Testis (tissue), 2 donors: ENCODE measurements at regions not wholly inside any gene's neighbourhood (a gene's known extent, or its start where the extent isn't known, plus 50 kb on each side); places are given as distances from the start of the nearest gene placed in this dataset.

Source experiments
- DNase-seq: peaks from one replicate; pipeline ENCODE4 v3.0.0-alpha.2; 2019
- H3K27ac ChIP-seq, 2 donors: fragments of 200-600 bp; sonication (generic); one replicate each; pipeline ENCODE4 v1.5.1; 2019
- H3K27me3 ChIP-seq: fragments of 200-600 bp; sonication (generic); one replicate; pipeline ENCODE4 v1.5.1; 2019
- H3K36me3 ChIP-seq: fragments of 200-600 bp; sonication (generic); one replicate; pipeline ENCODE4 v1.5.1; 2017; ENCODE audit warnings: low read depth; ENCODE audit errors: missing control alignments
- H3K4me1 ChIP-seq: fragments of 200-600 bp; sonication (generic); one replicate; pipeline ENCODE4 v1.5.1; 2019
- H3K4me3 ChIP-seq, 2 donors: fragments of 200-600 bp; sonication (generic); one replicate each; pipeline ENCODE4 v1.5.1; 2017 to 2019
- H3K9me3 ChIP-seq: fragments of 200-600 bp; sonication (generic); one replicate; pipeline ENCODE4 v1.5.1; 2017
- POLR2A ChIP-seq: fragments of 450-650 bp; IDR thresholded peaks from one replicate; pipeline ENCODE4 v1.6.1; 2017; ENCODE audit warnings: antibody characterized with exemption, mild to moderate bottlenecking, moderate library complexity
- WGBS, 2 donors: methylation state at CpG; one replicate each; pipeline ENCODE4 v1.1.5; 2018; 5-methylcytosine and 5-hydroxymethylcytosine counted together
- intact Hi-C: fragments of 100-400 bp; cut with DNase I; formaldehyde crosslinking; loops from one replicate; pipeline ENCODE4 v1.15.1; 2023; ENCODE audit warnings: low total_unique reads
- TF ChIP-seq, protein P1 (sequence below), 3 experiments: fragments of 450-650 bp in 2 of 3; fragments of 200-600 bp in 1 of 3; sonication (generic) in 1 of 3; IDR thresholded peaks; one replicate each; pipeline ENCODE4 v1.5.1; 2016 to 2019; ENCODE audit warnings: antibody characterized with exemption in 3 of 3, mild to moderate bottlenecking in 2 of 3, moderate library complexity in 1 of 3

DNA sequence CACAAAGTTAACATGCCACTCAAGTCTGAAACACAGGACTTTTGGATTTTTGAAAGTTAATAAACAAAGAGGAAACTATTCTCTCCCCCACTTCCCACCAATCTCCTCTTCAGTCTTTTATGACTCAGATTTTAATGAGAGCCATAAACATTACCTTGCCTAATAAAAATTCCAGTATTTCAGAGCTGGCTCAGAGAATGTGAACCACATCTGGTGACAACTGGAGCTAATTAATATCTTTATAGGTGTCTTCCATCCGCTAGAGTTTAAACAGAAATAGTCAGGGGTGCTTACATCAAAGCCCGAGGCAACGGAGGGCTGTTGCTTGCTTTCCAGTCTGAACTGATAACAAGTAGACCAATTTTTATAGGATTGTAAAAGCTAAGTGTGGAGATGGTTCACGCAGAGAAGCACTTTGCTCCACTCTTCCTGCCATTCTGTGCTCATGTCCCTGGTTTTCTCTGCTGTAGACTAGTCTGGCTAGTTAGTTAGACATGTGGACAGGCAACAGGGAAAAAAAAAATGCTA is 363.6 kb downstream of the NR2F2 start:
- Histone ChIP-seq H3K9me3 (no peaks in the 10 kb centered on the region), H3K4me3 (no peak overlapping the region), H3K4me1 (no peaks in the 10 kb centered on the region), H3K27me3 (no peaks in the 10 kb centered on the region), H3K36me3 (no peaks in the 10 kb centered on the region), H3K27ac (no peak overlapping the region)
- 55 to 60% methylated on average over 4 of the region's 4 CpGs for WGBS, 2 donors
- no peak for TF ChIP-seq POLR2A
- TF ChIP-seq, protein P1, sequence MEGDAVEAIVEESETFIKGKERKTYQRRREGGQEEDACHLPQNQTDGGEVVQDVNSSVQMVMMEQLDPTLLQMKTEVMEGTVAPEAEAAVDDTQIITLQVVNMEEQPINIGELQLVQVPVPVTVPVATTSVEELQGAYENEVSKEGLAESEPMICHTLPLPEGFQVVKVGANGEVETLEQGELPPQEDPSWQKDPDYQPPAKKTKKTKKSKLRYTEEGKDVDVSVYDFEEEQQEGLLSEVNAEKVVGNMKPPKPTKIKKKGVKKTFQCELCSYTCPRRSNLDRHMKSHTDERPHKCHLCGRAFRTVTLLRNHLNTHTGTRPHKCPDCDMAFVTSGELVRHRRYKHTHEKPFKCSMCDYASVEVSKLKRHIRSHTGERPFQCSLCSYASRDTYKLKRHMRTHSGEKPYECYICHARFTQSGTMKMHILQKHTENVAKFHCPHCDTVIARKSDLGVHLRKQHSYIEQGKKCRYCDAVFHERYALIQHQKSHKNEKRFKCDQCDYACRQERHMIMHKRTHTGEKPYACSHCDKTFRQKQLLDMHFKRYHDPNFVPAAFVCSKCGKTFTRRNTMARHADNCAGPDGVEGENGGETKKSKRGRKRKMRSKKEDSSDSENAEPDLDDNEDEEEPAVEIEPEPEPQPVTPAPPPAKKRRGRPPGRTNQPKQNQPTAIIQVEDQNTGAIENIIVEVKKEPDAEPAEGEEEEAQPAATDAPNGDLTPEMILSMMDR (IDR thresholded peaks at IDR 0.05): no peak
- intact Hi-C loops: no loop called here
- no peak for DNase-seq

DNA sequence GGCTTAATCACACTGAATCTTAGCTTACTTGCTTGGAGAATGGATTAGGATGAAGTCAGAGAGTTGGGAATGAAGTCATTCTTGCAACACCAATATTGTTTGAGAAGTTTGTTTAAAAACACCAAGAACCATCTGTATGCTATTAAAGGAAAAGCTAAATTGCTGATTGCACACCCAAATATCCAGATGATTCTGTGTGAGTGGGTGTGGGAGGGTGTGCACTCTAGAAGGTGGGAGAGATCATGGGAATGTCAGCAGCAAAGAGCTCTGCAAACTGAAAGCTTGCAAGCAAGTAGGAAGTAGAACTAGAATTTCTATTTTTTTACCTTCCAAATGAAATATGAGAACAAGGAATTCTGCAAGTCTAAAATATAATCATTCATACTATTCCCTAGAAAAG is 364.9 kb downstream of the NR2F2 start:
- DNase-seq: no peak
- H3K4me1 ChIP-seq: no peaks in the 10 kb centered on the region
- H3K27ac ChIP-seq: no peak overlapping the region
- H3K4me3 ChIP-seq: no peak overlapping the region
- H3K9me3 ChIP-seq: no peaks in the 10 kb centered on the region
- H3K36me3 ChIP-seq: no peaks in the 10 kb centered on the region
- no peak for TF ChIP-seq POLR2A
- TF ChIP-seq, protein P1 (IDR thresholded peaks at IDR 0.05): no peak
- intact Hi-C loops: no loop called here
- no peaks in the 10 kb centered on the region for H3K27me3 ChIP-seq

DNA sequence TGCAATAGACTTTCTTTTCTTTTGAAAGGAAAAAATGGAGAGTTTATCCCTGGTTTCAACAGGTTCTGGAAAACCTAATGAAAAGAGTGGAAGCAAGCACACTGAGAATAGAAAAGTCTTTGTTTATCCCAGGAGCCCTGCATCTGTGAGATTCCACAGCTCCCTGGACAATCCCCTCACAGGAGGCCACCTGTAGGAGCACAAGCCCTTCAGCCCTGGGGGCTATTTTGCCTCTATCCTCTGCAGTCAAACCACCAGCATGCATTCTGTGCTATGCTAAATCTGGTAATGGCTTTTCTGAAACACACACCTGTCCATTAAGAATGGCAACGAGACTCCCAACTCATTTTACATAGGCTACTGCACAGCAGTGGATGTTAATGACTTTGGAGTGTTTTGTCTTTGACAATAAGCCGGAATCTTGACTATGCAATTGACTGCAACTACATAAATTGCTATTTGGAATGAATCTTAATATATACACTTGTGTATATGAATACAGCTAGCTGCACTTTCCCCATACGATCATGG is 369.4 kb downstream of the NR2F2 start:
- no peak overlapping the region for H3K27ac ChIP-seq
- no peak overlapping the region for H3K4me3 ChIP-seq
- H3K27me3 ChIP-seq: no peaks in the 10 kb centered on the region
- WGBS, 2 donors: 83 to 89% methylated on average over 3 of the region's 3 CpGs
- intact Hi-C loops: no loop called here
- no peaks in the 10 kb centered on the region for H3K36me3 ChIP-seq
- DNase-seq: no peak
- no peaks in the 10 kb centered on the region for H3K9me3 ChIP-seq
- H3K4me1 ChIP-seq: no peaks in the 10 kb centered on the region
- TF ChIP-seq, protein P1 (IDR thresholded peaks at IDR 0.05): no peak
- TF ChIP-seq POLR2A: no peak

DNA sequence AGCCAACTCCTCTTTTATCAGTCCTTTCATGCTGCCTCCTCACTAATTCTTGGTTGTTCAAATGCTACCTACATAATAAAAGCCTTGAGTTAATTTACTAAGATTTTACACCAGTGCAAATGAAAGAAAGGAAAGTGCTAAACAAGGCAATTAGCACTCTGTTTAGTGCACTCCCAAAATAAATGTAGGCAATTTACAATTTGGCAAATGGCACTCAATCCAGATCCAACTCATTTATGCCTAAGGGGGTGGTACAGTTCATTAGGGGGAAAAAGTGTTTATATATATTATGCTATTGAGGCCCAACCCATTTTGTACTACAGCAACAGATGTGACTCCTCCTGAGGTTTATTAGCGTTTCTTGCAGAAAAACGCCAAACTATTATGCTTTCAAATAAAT is 370.1 kb downstream of the NR2F2 start:
- intact Hi-C loops: no loop called here
- DNase-seq: no peak
- Histone ChIP-seq H3K9me3 (no peaks in the 10 kb centered on the region), H3K27me3 (no peaks in the 10 kb centered on the region), H3K4me3 (no peak overlapping the region), H3K4me1 (no peaks in the 10 kb centered on the region), H3K27ac (no peak overlapping the region), H3K36me3 (no peaks in the 10 kb centered on the region)
- TF ChIP-seq, protein P1 (IDR thresholded peaks at IDR 0.05): no peak
- no peak for TF ChIP-seq POLR2A
- 80 to 82% methylated on average over 2 of the region's 2 CpGs for WGBS, 2 donors

DNA sequence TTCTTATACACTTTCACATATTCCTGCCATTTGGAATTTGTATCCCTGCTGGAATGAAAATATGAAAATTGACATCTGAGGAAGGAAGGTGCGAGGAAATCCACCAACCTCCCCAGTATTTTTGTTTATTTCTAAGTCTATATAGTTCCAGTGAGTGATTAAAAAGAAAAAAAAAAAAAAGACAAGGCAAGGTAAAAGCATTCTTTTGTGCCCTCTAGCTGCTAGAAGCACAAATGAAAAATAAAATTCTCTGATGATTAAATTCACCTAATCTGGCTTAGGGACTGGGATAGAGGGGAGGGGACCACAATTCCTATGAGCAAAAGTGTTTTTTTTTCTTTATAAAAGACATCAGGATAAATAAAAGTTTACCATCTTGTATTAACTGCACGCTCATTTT is 370.9 kb downstream of the NR2F2 start:
- Histone ChIP-seq H3K27me3 (no peaks in the 10 kb centered on the region), H3K36me3 (no peaks in the 10 kb centered on the region), H3K4me3 (no peak overlapping the region), H3K4me1 (no peaks in the 10 kb centered on the region), H3K27ac (no peak overlapping the region), H3K9me3 (no peaks in the 10 kb centered on the region)
- intact Hi-C loops: no loop called here
- WGBS, 2 donors: 86 to 87% methylated on average over 2 of the region's 2 CpGs
- no peak for DNase-seq
- no peak for TF ChIP-seq POLR2A
- TF ChIP-seq, protein P1 (IDR thresholded peaks at IDR 0.05): no peak
